HL-60/S4 treated with retinoic acid at 250 ng/mL for 4 days and 3 days (cell line): ENCODE measurements at regions not wholly inside any gene's neighbourhood (a gene's known extent, or its start where the extent isn't known, plus 50 kb on each side); places are given as distances from the start of the nearest gene placed in this dataset.

Experiments
- in situ Hi-C: fragments of 300-500 bp; cut with MboI; formaldehyde crosslinking; loops from 2 replicates; pipeline ENCODE4 v1.7.0; 2022; ENCODE audit warnings: low sequenced_read_pairs

DNA sequence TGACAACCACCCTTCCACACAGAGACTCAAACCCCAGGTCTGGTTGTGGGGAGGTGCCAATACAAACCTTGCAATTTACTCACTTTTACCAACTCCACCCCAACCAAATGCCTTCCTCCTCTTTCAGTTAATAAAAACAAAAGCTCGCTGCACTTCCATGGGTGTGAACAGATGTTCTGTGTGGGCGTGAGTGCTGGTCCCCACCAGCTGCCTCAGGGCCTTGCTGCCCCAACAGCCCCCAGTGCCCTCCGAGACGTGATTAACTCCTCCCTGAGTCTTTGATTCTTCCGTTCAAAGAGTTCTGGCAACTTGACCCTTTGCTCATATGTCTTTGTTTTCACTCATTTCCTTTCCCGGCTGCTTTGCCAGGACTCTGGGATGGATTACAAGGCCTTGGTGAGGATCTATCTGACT lies 258.9 kb upstream of the CXCR4 start:
- in situ Hi-C loops: no loop called here

GRCh38 chr2:136376211-136376610 lies 258.3 kb upstream of the CXCR4 start:
- in situ Hi-C loops: no loop called here

DNA sequence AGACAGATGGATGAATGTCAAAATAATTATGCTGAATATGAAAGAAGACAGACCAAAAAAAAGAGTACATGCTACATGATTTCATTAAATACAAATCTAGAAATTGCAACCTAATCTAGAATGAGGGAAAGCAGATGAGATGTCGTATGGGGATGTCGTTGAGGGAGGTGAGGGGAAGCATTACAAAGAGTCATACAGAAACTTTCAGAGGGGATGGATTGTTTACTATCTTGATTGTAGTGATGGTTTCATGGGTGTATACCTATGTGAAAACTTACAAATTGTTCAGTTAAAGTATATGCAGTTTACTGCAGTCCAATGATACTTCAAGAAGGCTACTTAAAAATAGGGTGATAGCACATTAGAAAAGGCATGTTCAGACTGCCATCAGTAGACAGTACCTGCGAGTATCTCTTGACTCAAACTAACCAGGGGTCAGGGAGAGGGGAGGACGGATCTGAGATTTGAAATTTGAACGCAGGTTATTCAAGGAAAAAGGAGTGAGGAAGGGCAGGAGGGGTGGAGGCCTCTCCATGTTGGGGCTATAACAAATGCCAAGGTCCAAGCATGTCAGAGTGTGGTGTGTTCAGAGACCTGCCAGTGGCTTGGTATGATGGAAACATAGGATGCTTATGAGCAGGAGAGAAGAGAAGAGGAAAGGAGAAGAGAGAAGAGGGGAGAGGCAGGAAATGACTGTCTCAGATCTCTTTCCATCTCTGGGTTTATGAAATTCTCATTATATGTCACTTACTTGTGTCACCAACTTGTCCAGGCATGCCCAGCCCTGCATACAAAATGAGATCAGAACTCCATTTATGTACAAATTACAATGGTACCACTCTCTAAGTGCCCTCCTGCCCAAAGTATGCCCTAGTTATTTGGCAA lies 257.3 kb upstream of the CXCR4 start:
- in situ Hi-C loops: no loop called here

DNA sequence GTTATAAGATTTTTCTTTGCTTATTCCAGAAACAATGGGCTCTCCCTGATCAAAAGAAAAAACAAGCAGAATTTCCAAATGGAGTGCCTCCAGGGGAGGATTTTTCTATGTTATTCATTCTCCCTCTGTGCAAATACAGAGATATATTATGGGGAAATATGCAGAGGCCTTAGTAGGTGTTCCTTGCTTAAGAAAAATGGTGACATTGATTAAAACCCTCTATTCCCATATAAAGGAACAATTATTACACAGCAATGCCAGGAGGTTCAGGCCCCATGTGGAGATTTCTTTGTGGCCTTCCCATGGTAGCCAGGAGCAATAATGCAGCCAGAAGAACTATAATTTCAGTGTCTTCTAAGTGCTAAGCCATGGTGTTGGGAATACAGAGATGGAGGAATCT lies 255.9 kb upstream of the CXCR4 start:
- in situ Hi-C loops: no loop called here

DNA sequence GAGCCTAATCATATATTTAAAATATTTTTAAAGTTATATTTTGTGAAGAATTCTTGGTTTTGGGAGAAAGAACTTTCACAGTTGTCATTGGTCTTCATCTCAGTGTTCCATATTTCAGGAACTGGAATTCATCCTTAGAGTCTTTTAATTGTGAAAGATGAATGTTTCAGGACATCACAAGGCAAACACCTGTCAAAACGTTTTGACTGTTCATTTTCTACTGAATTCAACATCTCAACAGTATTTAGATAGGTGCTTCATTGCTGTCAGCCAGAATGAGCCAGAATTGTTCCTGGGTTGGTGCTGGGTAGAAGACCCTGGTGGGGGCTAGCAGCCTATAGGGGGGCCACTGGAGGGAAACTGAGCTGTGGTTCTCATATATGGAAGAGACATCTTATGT lies 255.1 kb upstream of the CXCR4 start:
- in situ Hi-C loops: no loop called here

DNA sequence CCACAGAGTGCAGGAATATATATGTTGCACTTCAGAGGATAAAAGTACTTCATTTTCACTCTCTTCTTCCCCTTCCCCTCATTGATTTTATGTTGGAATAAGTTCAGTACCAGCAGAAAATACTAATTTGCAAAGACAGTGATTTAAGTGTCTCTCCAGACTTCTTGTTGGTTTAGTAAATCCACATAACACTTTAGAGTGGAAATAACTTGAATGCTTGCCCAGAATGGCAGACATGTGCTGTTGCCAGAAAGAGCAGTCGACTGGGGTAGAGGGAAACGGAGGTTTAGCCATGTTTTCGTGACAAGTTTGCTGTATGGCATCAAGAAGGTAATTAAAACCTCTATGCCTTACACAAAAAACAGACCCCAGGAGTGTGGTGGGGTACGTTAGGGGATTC lies 246.0 kb upstream of the CXCR4 start:
- in situ Hi-C loops: no loop called here

DNA sequence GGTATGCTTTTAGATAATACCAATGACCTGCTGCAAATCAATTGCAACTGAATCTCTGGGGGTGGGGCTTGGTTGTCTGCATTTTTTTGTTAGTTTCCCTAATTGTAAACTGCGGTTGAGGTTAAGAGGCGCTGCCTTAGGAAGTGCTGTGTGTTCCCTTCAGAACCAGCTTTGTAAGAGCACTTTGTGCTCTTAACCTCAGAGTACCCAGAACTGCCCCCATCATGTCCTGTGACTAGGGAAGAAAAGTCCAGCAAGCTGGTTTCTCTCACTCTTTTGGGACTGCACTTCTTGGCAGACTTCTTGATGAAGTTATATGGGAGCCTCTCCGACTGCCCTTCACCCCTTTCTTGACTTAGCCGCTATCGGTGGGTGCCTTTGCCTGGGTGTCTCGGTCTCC lies 245.5 kb upstream of the CXCR4 start:
- in situ Hi-C loops: no loop called here

- in situ Hi-C loops: no loop called here
Observed at GRCh38 chr2:136362676-136363390, 244.9 kb upstream of the CXCR4 start.

GRCh38 chr2:136361521-136361920 lies 243.6 kb upstream of the CXCR4 start:
- in situ Hi-C loops: no loop called here

GRCh38 chr2:136360790-136361189 lies 242.8 kb upstream of the CXCR4 start:
- in situ Hi-C loops: no loop called here

DNA sequence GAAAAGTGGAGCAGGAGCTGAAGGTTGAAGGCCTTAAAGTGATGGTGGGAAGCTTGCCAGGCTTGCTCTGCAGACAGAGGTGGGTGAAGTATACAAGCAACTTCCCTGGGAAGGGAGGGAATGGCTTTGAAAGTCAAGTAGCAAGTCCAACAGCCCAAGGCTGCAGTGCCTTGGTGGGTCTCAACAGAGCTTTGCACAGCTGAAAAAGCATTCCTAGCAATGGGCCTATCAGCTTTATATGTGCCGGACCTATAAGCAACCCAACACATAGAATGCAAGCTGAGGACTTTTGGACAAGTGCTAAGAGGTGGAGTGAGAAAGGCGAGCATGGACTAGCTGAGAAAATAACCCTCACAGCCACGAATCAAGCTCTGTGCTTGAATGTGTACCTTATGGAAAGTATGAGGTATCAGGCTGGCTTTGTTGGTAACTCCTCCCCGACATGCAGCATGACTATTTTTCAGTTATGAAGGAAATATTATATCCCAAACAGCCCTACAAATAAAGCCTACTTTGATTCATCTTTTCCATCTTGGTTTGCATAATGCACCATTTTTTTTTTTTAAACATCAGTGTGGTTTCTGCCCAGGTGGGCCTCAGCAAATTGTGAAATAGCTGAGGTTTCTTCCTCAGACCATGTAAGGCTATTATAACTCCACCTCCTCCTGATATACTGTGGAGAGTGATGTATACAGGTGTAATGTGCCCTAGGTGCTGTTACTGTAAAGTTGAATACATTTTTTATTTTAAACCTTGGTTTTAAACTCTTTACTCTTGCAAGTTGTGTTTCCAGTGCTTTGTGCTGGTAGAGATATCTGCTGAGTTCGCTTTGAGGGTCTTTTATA lies 241.4 kb upstream of the CXCR4 start:
- in situ Hi-C loops: no loop called here

- in situ Hi-C loops: no loop called here
Observed at GRCh38 chr2:136358576-136358975, 240.6 kb upstream of the CXCR4 start.

DNA sequence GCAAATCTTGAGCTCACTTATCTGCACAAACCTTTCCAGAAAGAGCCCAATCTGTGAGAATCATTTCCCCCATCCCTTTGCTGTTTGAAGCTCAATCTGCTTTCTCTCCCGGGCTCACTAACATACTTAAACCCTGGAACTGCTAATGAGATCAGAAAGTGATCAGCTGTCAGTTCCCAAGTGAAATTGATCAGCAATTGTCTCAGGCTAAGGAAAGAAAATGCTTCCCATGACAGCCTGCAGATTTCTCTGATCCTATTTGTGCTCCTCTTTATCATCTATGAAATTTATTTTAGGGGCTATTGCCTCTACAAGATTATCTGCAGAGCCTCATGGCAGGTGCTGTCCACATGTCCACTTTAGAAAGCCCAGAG lies 239.0 kb upstream of the CXCR4 start:
- in situ Hi-C loops: no loop called here

GRCh38 chr2:136356125-136357006 lies 238.4 kb upstream of the CXCR4 start:
- in situ Hi-C loops: no loop called here

DNA sequence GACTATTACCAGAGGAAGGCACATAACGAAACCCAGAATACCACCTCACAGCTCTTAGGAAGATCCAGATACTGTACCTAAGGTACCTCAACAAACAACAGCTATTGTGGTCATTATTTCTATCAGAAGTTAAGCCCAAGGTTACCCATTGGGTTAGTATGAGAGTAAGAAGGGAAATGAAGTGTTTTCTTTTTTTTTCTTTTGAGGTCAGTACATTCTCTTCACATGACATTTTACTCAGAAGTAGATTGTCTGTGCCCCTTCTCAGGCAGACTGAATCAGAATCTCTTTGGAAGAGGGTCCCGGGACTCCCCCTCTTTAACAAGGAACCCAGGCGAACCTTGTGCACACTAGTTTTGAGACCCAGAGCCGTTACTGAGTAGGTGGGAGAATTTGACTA lies 233.7 kb upstream of the CXCR4 start:
- in situ Hi-C loops: no loop called here

DNA sequence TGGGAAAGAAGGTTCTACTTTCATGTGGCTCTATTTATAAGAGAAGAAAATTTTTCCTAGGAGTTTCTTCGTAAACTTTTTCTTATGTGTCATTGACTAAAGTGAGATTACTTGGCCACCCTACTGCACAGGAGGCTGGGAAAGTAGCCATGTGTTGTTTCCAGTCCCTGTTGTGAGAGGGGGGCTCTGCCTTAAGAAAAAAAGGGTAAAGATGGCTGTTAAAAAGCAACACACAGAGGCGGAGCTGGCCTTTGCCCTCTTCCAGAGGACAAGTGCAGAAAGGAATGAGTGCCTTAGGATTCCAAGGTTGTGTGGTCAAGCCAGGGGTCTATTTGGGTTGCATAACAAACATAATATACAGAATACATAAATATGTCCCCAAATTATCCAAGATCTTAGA lies 230.0 kb upstream of the CXCR4 start:
- in situ Hi-C loops: no loop called here

DNA sequence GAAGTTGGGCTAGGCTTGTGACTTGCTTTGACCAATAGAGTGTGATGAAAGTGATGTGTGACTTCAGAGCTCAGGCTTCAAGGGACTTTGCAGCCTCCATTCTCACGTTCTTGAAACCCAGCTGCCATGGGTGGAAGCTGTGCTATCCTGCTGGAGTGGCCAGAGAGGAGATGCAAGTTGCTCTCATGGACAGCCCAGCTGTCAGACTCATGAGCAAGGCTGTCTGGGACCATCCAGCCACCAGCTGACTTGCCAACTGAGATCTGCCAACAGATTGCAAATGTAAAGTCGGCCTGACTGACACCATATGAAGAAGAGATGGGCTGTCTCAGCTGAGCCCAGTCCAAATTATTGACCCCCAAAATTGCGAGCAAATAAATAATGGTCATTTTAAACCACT lies 226.4 kb upstream of the CXCR4 start:
- in situ Hi-C loops: no loop called here

DNA sequence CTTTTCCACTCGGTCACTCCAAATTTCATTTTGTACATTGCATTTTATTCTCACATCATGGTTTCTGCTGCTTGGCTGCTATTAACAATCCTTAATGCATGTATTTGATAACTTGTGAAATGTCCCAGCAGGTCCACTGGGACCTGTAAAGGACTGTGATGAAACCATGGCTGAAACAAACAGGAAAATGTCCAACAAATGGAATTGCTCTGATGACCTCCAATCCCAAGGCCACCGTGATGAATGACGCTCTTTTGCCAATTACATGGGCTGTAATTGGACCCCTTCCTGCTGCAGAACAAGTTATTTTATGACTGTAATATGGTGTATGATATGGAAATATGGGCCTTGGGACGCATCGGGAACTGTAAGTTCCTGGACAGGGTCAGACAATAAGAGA lies 224.2 kb upstream of the CXCR4 start:
- in situ Hi-C loops: no loop called here

- in situ Hi-C loops: no loop called here
Observed at GRCh38 chr2:136334967-136335366, 217.0 kb upstream of the CXCR4 start.

DNA sequence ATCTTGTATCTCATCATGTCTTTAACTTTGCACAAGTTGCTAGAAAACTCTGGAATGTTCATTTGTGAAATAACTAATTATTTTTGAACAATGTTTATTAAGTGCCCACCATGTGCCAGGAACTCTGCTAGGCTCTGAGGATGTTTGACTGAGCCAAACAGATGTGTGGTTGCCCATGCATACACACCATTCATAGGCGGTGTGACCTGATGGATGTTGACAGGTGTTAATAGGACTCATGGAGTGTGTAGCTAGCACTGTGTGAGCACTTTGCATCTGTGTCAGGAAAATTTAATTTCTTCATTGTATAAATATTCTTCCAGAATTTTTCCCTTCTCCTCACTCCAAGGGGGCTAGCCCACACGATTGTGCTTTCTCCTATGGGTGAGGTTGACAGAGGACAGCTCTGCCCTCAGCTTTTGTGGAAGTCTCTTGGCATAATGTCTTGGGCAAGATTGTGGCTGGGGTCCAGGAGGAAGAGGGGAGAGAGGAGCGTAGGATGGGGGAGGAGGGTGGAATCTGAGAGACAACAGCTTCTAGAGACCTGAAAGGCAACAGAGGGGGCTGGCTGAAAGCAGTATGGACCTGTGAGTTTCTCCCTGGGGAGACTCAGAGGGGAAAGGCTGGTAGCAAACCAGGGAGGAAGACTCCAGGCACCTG lies 214.6 kb upstream of the CXCR4 start:
- in situ Hi-C loops: no loop called here
